ENCODE measurements at regions not wholly inside any gene's neighbourhood (a gene's known extent, or its start where the extent isn't known, plus 50 kb on each side); places are given as distances from the start of the nearest gene placed in this dataset.

GRCh38 chr10:3527869-3528268 is 257.1 kb downstream of the KLF6 start:
- ChIA-PET POLR2A (ENCODE audit: unreplicated experiment) (no interaction called here), CTCF (no interaction called here)
- peaks cover 17% of the 10 kb centered on the region for H3K9me1 ChIP-seq (ENCODE audit: insufficient read depth, low read length)
- H3K9ac ChIP-seq (ENCODE audit: low read depth, low read length), result no peak overlapping the region
- intact Hi-C loops (cut with micrococcal nuclease) (loop anchor here (2.0 to 5.0 kb wide), 2 partner anchors 59 to 76 kb away; no protein-coding TSS in a partner anchor), dilution Hi-C loops (cut with HindIII; ENCODE audit: low sequenced_read_pairs, unreplicated experiment) (no loop called here), in situ Hi-C loops (cut with MboI; ENCODE audit: low sequenced_read_pairs) (no loop called here)
- no peak for ATAC-seq (ENCODE audit: low read depth)
- H2AK9ac ChIP-seq (replicated peaks; ENCODE audit: low read depth, low read length, poor library complexity), result no peak overlapping the region
- peak overlapping the region; percentile 72 for H3K14ac ChIP-seq (replicated peaks; ENCODE audit: low read depth, low read length)
- H3K79me1 ChIP-seq (ENCODE audit: low read depth in 1 of 2, low read length in 2 of 2), result peaks cover 0 to 5% of the 10 kb centered on the region in 2 experiments; a peak in 1 of 4 replicates
- no peak overlapping the region for H2BK5ac ChIP-seq (ENCODE audit: low read depth, low read length, poor library complexity, severe bottlenecking)
- H2BK120ac ChIP-seq (ENCODE audit: low read depth, low read length), result peak overlapping the region; percentile 62
- no peak overlapping the region for H3K56ac ChIP-seq (ENCODE audit: extremely low read depth, insufficient read depth, low read length)
- no peak overlapping the region for H3K27ac ChIP-seq (ENCODE audit: insufficient read depth, low read length)
- H3K4ac ChIP-seq (ENCODE audit: low read depth, low read length), result peak overlapping the region; percentile 51; the same call in 1 of the 2 replicates
- DNase-seq, result no peak
- no peak overlapping the region for H2AFZ ChIP-seq (replicated peaks; ENCODE audit: low read length, poor library complexity)
- no peaks in the 10 kb centered on the region for H3K9me3 ChIP-seq (ENCODE audit: control insufficient read depth, insufficient read depth, low read length)
- H4K91ac ChIP-seq (ENCODE audit: insufficient read depth, low read depth, low read length), result no peak overlapping the region
- H4K20me1 ChIP-seq (ENCODE audit: insufficient read depth, low read length), result no peaks in the 10 kb centered on the region
- no peaks in the 10 kb centered on the region for H3K36me3 ChIP-seq (ENCODE audit: control insufficient read depth, insufficient read depth, low read length)
- H2BK15ac ChIP-seq (ENCODE audit: low read depth, low read length), result peak overlapping the region; percentile 72; the same call in 1 of the 3 replicates
- no peak overlapping the region for H3K4me3 ChIP-seq (ENCODE audit: insufficient read depth, low read depth, low read length)
- 0 out of 2 replicates have a peak overlapping the region, but pooled peaks have one; percentile 0 for H2AK5ac ChIP-seq (ENCODE audit: low read depth, low read length)
- H3K27me3 ChIP-seq (ENCODE audit: control insufficient read depth, insufficient read depth, low read length), result no peaks in the 10 kb centered on the region
- H3K4me1 ChIP-seq (ENCODE audit: control insufficient read depth, insufficient read depth, low read length), result peaks cover 14% of the 10 kb centered on the region
- peak overlapping the region; percentile 71 for H2BK20ac ChIP-seq (ENCODE audit: low read depth, low read length)
- BruUV-seq (replicated peaks), result no TSS peak
- H4K5ac ChIP-seq (ENCODE audit: low read depth, low read length), result no peak overlapping the region
- H3K4me2 ChIP-seq (ENCODE audit: low read depth, low read length), result no peak overlapping the region
- TF ChIP-seq POLR2A (IDR thresholded peaks at IDR 0.05; ENCODE audit: low read depth, low read length), result no peak
- TF ChIP-seq FOS (IDR thresholded peaks at IDR 0.05; ENCODE audit: low read depth, low read length), result no peak
- TF ChIP-seq NFE2L2 (IDR thresholded peaks at IDR 0.05; ENCODE audit: low read depth, low read length), result no peak
- no peak for TF ChIP-seq USF2 (IDR thresholded peaks at IDR 0.05; ENCODE audit: low read depth, low read length)
- TF ChIP-seq SMC3 (IDR thresholded peaks at IDR 0.05; ENCODE audit: low read depth, low read length), result no peak
- TF ChIP-seq CEBPB (IDR thresholded peaks at IDR 0.05; ENCODE audit: low read depth, low read length), result no peak
- TF ChIP-seq MXI1 (IDR thresholded peaks at IDR 0.05; ENCODE audit: borderline replicate concordance, low read depth, low read length), result no peak
- no peak for TF ChIP-seq RCOR1 (IDR thresholded peaks at IDR 0.05; ENCODE audit: insufficient replicate concordance, low read length)
- no peak for TF ChIP-seq RAD21 (IDR thresholded peaks at IDR 0.05; ENCODE audit: low read length)
- no peak for TF ChIP-seq ELK1 (IDR thresholded peaks at IDR 0.05; ENCODE audit: borderline replicate concordance, low read depth, low read length)
- no peak for TF ChIP-seq CTCF (conservative IDR thresholded peaks at IDR 0.05; ENCODE audit: low read depth, low read length)
- TF ChIP-seq RFX5 (IDR thresholded peaks at IDR 0.05; ENCODE audit: low read depth, low read length), result no peak
- no peak for TF ChIP-seq MAZ (IDR thresholded peaks at IDR 0.05; ENCODE audit: borderline replicate concordance, low read depth, low read length)
- no peak for TF ChIP-seq BHLHE40 (IDR thresholded peaks at IDR 0.05; ENCODE audit: low read depth, low read length)
- no peak for TF ChIP-seq CHD1 (IDR thresholded peaks at IDR 0.05; ENCODE audit: low read depth, low read length)
- no peak for TF ChIP-seq MAFK (IDR thresholded peaks at IDR 0.05; ENCODE audit: low read depth, low read length)
- H4K8ac ChIP-seq (ENCODE audit: low read depth in 2 of 2, low read length in 2 of 2), result no peak overlapping the region; a peak in 1 of 4 replicates
- peak overlapping the region; percentile 14; the same call in 1 of the 2 replicates for H3K18ac ChIP-seq (ENCODE audit: low read depth, low read length)
- H3K23ac ChIP-seq (ENCODE audit: low read depth, low read length), result peak overlapping the region; percentile 23; the same call in 1 of the 2 replicates
- WGBS, 2 experiments (ENCODE audit: extremely low coverage in 2 of 2, insufficient read length in 1 of 2), result 80% methylated on average over 2 of the region's 5 CpGs; no CpG with 5 or more reads in 1 of the 2 experiments
